H1 (cell line): ENCODE measurements at regions not wholly inside any gene's neighbourhood (a gene's known extent, or its start where the extent isn't known, plus 50 kb on each side); places are given as distances from the start of the nearest gene placed in this dataset.

Experiments used
- CTCF ChIP-seq, 3 experiments: IDR thresholded peaks; 1 replicate in 2 of 3; 2 replicates in 1 of 3; pipeline versions ENCODE4 v1.5.1 to v1.6.1; 2011; ENCODE audit warnings: low read length in 3 of 3, mild to moderate bottlenecking in 3 of 3, inconsistent platforms in 2 of 3, low read depth in 1 of 3, moderate library complexity in 1 of 3; ENCODE audit not compliant: insufficient read depth in 1 of 3; ENCODE audit errors: control extremely low read depth in 1 of 3
- MAX ChIP-seq: IDR thresholded peaks from 2 replicates; pipeline ENCODE4 v1.6.1; 2012; ENCODE audit warnings: inconsistent platforms
- POLR2A ChIP-seq, 2 experiments: IDR thresholded peaks; 1 replicate in 1 of 2; 2 replicates in 1 of 2; pipeline ENCODE4 v1.6.1; 2011; ENCODE audit warnings: low read depth in 2 of 2, low read length in 2 of 2, mild to moderate bottlenecking in 2 of 2; ENCODE audit errors: control extremely low read depth in 1 of 2
- POLR2AphosphoS5 ChIP-seq: IDR thresholded peaks from 2 replicates; pipeline ENCODE4 v1.6.1; 2011; ENCODE audit warnings: low read depth, low read length
- RAD21 ChIP-seq, 2 experiments: IDR thresholded peaks in 1 of 2; conservative IDR thresholded peaks in 1 of 2; 2 replicates each; pipeline ENCODE4 v1.6.1; 2011; ENCODE audit warnings: low read depth in 2 of 2, low read length in 2 of 2, improper control_type of control experiment in 1 of 2, inconsistent platforms in 1 of 2, mild to moderate bottlenecking in 1 of 2, moderate library complexity in 1 of 2
- SIX5 ChIP-seq: IDR thresholded peaks from 2 replicates; pipeline ENCODE4 v1.6.1; 2011; ENCODE audit warnings: mild to moderate bottlenecking, low read depth, low read length
- SP2 ChIP-seq: IDR thresholded peaks from 2 replicates; pipeline ENCODE4 v1.6.1; 2012; ENCODE audit warnings: mild to moderate bottlenecking, low read length, inconsistent platforms

DNA sequence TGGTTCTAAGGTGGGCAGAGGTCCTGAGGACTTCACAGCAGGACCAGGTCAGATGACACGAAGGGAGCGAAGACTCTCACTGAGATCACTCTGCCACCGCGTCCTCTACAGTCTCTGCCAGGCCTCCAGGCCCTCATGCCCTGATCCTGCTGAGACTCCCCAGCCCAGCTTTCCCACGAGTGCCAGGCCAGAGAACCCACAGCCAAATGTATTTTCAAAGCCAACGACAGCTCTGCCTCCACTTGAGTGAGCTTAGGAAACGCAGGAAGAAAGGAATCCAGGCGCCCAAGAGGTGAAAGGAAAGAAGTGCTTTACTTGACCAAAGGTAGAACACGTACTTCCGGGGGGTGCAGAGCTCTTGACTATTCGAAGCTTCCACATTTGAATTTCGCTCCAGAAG is 275.0 kb downstream of the XXYLT1 start:
- TF ChIP-seq SIX5: no peak
- no peak for TF ChIP-seq CTCF (IDR thresholded peaks at IDR 0.05; ENCODE audit: control extremely low read depth in 1 of 3, insufficient read depth in 1 of 3, low read depth in 1 of 3, low read length in 3 of 3)
- no peak for TF ChIP-seq POLR2A (IDR thresholded peaks at IDR 0.05; ENCODE audit: control extremely low read depth in 1 of 2, low read depth in 2 of 2, low read length in 2 of 2)
- no peak for TF ChIP-seq RAD21 (IDR thresholded peaks at IDR 0.05 in 1 of 2, conservative IDR thresholded peaks at IDR 0.05 in 1 of 2; ENCODE audit: low read depth in 2 of 2, low read length in 2 of 2)
- TF ChIP-seq SP2: no peak
- no peak for TF ChIP-seq MAX
- TF ChIP-seq POLR2AphosphoS5: no peak
